NCI-H2196 treated with DMSO at 0.1 percent for 48 hours (cell line): ENCODE measurements at regions not wholly inside any gene's neighbourhood (a gene's known extent, or its start where the extent isn't known, plus 50 kb on each side); places are given as distances from the start of the nearest gene placed in this dataset.

ENCODE experiments used
- DNase-seq: peaks from one replicate; lab custom pipeline; 2025; ENCODE audit not compliant: unreplicated experiment; lab: John Stamatoyannopoulos, UW

- DNase-seq, result no peak
These were observed 83.6 kb upstream of the FXR1 start for GRCh38 chr3:180828723-180829408.

- no peak for DNase-seq
These were observed 82.8 kb upstream of the FXR1 start for GRCh38 chr3:180829409-180830405.

- DNase-seq, result no peak
These were observed 77.0 kb upstream of the FXR1 start for GRCh38 chr3:180835501-180835900.

GRCh38 chr3:180836766-180837165 lies 75.7 kb upstream of the FXR1 start:
- DNase-seq, result no peak

- no peak for DNase-seq
These were observed 57.6 kb upstream of the FXR1 start for GRCh38 chr3:180854887-180855286.

GRCh38 chr3:180855364-180855763 lies 57.1 kb upstream of the FXR1 start:
- DNase-seq, result no peak

GRCh38 chr3:180855956-180856355 lies 56.5 kb upstream of the FXR1 start:
- DNase-seq, result no peak

GRCh38 chr3:180860180-180860858 lies 52.2 kb upstream of the FXR1 start:
- no peak for DNase-seq
